Hypothalamus (tissue), 51 donors: ENCODE measurements at regions not wholly inside any gene's neighbourhood (a gene's known extent, or its start where the extent isn't known, plus 50 kb on each side); places are given as distances from the start of the nearest gene placed in this dataset.
"Not testable (repeated sequence)": the region's sequence is repeated elsewhere in the genome, so short reads cannot be mapped to it uniquely, and the experiment has no call there.

Experiments
- DNase-seq, 51 donors: peaks; one replicate each; lab custom pipeline; 2025; lab: John Stamatoyannopoulos, UW

DNA sequence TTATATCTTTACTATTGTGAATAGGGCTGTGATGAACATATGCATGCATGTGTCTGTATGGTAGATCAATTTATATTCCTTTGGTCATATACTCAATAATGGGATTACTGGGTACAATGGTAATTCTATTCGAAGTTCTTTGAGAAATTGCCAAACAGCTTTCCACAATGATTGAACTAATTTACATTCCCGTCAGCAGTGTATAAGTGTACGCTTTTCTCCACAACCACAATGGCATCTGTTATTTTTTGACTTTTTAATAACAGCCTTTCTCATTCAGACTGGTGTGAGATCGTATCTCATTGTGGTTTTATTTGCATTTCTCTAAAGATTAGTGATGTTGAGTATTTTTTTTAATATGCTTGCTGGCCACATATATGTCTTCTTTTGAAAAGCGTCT, 439.4 kb upstream of the KLHL4 start:
- no peak for DNase-seq

DNA sequence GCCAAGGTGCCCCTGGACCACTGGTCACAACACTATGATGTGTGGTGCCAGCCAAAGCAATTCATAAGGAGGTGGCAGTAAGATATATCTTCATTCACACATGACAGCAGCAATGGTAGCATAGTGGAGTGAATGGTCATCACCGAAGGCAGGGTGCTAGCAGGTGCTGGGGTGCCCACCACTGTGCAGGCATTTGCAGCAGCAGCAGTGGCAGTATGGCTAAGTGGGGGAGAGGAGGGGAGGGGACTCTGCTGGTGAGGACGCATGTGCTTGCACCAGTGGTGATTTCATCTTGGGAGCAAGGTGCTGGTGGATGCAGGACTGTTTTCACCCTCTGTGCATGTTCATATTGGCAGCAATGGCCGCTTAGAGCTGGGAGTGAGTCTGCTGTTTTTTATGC, 419.1 kb upstream of the KLHL4 start:
- DNase-seq: no peak

DNA sequence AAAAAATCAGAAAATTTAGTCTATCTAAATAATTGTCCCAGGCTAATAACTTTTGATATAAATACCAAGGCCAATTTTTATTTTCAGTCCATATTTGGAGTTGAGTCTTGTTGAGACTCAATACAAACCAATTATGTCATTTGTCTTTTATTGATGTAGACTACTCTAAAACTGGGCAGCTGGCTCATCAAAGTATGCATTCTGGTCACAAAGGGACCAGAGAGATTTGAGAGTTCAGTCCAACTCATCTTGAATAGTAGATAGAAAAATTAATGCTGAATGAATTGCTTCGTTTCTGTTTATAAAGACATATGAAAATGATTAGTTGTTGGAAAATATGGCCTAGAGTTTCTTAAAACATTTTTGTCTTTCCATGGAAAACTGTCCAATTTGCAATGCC, 412.5 kb upstream of the KLHL4 start:
- no peak for DNase-seq

DNA sequence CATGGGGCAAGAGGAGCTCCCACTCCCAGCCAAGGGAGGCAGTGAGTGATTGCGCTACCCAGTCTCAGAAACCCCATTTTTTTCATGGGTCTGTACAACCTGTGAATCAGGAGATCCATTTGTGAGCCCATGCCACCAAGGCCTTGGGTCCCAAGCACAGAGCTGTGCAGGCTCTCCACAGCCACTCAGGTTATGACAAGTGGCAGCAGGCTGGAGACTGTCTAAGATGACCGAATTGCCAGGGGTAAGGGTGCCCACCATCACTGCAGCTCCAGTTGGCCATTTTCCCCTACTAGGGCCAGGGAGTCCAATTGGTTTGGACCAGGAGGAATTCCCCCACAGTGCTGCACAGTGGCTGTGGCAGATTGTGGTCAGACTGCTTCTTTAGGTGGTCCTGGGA, 407.5 kb upstream of the KLHL4 start:
- no peak for DNase-seq

DNA sequence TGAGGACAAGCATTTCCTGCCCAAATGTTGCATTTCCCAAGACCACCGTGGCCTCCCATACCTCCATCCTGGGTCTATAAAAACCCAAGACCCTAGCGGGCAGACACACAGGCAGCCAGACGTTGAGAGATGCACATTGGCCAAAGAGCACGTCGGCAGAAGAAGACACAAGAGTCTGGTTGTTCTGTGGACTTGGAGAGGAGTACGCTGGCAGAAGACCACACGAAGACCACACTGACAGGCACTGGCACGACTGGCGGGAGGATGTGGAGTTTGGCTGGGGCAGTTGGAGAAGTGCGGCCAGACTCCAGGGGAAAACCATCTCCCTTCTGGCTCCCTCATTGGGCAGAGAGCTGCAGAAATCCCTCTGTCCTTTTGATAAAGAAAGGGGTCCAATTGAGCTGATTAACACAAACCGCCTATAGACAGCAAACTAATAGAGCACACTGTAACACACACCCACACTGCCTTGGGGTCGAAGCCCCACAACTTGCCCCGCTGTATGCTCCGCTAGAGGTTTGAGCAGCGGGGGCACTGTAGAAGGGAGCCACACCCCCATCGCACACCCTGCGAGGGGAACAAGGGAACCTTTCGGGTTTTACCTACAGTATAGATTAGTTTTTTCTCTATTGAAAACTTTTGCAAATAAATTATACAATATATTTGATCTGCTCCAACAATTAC, 376.7 kb upstream of the KLHL4 start:
- DNase-seq: no peak

DNA sequence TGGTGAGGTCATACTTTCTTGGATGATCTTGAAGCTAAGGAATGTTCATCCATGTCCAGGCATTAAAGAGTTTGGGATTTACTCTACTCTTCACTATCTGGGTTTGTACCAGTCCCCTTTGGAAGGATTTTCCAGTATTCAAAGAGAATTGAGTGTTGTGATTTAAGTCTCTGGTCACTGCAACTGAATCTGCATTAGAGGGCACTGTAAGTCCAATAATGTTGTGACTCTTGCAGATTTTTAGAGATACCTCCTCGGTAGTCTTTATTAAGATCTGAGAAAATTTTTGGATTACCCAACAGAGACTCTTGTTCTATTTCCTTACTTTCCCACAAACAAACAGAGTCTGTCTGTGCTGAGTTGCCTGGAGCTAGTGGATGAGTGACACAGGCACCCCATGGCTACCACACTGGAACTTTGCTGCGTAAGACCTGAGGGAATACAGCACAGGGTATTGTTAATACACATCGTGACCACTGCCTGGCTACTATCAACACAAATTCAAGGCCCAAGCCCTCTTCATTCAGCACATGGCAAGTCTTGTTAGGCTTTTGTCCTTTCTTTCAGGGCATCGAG, 357.1 kb upstream of the KLHL4 start:
- peak in 2 of 51 donors; percentile 0 to 10 for DNase-seq

DNA sequence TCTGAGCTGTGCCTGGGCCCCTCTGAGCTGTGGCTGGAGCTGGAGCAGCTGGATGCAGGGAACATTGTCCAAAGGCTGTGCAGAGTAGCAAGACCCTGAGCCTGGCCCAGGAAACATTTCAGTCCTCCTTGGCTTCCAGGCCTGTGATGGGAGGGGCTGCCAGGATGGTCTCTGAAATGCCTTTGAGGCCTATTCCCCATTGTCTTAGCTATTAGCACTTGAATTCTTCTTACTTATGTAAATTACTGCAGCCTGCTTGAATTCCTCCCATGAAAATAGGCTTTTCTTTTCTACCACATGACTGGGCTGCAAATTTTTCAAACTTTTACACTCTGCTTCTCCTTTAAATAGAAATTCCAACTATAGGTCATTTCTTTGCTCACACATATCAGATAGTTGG, 349.8 kb upstream of the KLHL4 start:
- DNase-seq: no peak

DNA sequence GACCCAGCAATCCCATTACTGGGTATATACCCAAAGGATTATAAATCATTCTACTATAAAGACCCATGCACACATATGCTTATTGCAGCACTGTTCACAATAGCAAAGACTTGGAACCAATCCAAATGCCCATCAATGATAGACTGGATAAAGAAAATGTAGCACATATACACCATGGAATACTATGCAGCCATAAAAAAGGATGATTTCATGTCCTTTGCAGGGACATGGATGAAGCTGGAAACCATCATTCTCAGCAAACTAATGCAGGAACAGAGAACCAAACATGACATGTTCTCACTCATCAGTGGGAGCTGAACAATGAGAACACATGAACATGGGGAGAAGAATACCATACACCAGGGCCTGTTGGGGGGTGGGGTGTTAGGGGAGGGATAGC, 339.6 kb upstream of the KLHL4 start:
- DNase-seq: not testable (repeated sequence)
